H1 (cell line): ENCODE measurements at regions not wholly inside any gene's neighbourhood (a gene's known extent, or its start where the extent isn't known, plus 50 kb on each side); places are given as distances from the start of the nearest gene placed in this dataset.

Source experiments
- CHD2 ChIP-seq: IDR thresholded peaks from 2 replicates; pipeline ENCODE4 v1.6.1; 2012; ENCODE audit warnings: low read length, improper control_type of control experiment
- CTCF ChIP-seq, 3 experiments: IDR thresholded peaks; 1 replicate in 2 of 3; 2 replicates in 1 of 3; pipeline versions ENCODE4 v1.5.1 to v1.6.1; 2011; ENCODE audit warnings: low read length in 3 of 3, mild to moderate bottlenecking in 3 of 3, inconsistent platforms in 2 of 3, low read depth in 1 of 3, moderate library complexity in 1 of 3; ENCODE audit not compliant: insufficient read depth in 1 of 3; ENCODE audit errors: control extremely low read depth in 1 of 3
- RAD21 ChIP-seq, 2 experiments: IDR thresholded peaks in 1 of 2; conservative IDR thresholded peaks in 1 of 2; 2 replicates each; pipeline ENCODE4 v1.6.1; 2011; ENCODE audit warnings: low read depth in 2 of 2, low read length in 2 of 2, improper control_type of control experiment in 1 of 2, inconsistent platforms in 1 of 2, mild to moderate bottlenecking in 1 of 2, moderate library complexity in 1 of 2
- RXRA ChIP-seq: IDR thresholded peaks from 2 replicates; pipeline ENCODE4 v1.6.1; 2011; ENCODE audit warnings: low read depth, mild to moderate bottlenecking, low read length, moderate library complexity; ENCODE audit not compliant: insufficient read depth
- SIN3A ChIP-seq, 2 experiments: IDR thresholded peaks in 1 of 2; conservative IDR thresholded peaks in 1 of 2; 2 replicates each; pipeline ENCODE4 v1.6.1; 2011 to 2012; ENCODE audit warnings: low read length in 2 of 2, improper control_type of control experiment in 1 of 2, low read depth in 1 of 2, mild to moderate bottlenecking in 1 of 2

- TF ChIP-seq RAD21 (IDR thresholded peaks at IDR 0.05 in 1 of 2, conservative IDR thresholded peaks at IDR 0.05 in 1 of 2; ENCODE audit: low read depth in 2 of 2, low read length in 2 of 2) (no peak), CHD2 (no peak), SIN3A (conservative IDR thresholded peaks at IDR 0.05 in 1 of 2, IDR thresholded peaks at IDR 0.05 in 1 of 2; ENCODE audit: low read depth in 1 of 2, low read length in 2 of 2) (no peak), RXRA (no peak), CTCF (IDR thresholded peaks at IDR 0.05; ENCODE audit: control extremely low read depth in 1 of 3, insufficient read depth in 1 of 3, low read depth in 1 of 3, low read length in 3 of 3) (no peak)
These were observed 2017.3 kb downstream of the C4orf33 start (continued) for GRCh38 chr4:131113273-131113672.
